ENCODE measurements at regions not wholly inside any gene's neighbourhood (a gene's known extent, or its start where the extent isn't known, plus 50 kb on each side); places are given as distances from the start of the nearest gene placed in this dataset.

DNA sequence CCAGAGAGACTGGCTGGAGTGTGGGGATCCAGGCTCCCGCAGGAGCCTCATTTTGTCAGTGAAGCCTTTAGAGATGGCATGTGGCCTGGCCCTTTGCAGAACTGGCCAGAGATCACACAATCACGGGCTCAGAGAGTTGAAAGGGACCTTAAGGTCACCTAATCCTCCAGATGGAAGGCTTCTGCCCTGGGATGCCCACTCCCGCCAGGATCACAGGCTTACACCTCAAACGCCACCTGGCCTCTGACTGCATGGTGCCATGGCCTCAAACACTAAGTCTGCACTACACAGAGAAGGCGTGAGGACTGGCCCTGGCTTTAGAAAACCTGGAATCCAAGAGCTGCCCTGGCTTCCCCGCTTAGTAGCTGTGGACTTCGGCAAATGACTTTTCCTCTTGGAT lies 306.8 kb upstream of the CCL2 start:
- TF ChIP-seq, protein P1, sequence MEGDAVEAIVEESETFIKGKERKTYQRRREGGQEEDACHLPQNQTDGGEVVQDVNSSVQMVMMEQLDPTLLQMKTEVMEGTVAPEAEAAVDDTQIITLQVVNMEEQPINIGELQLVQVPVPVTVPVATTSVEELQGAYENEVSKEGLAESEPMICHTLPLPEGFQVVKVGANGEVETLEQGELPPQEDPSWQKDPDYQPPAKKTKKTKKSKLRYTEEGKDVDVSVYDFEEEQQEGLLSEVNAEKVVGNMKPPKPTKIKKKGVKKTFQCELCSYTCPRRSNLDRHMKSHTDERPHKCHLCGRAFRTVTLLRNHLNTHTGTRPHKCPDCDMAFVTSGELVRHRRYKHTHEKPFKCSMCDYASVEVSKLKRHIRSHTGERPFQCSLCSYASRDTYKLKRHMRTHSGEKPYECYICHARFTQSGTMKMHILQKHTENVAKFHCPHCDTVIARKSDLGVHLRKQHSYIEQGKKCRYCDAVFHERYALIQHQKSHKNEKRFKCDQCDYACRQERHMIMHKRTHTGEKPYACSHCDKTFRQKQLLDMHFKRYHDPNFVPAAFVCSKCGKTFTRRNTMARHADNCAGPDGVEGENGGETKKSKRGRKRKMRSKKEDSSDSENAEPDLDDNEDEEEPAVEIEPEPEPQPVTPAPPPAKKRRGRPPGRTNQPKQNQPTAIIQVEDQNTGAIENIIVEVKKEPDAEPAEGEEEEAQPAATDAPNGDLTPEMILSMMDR (IDR thresholded peaks at IDR 0.05; ENCODE audit: low read depth, low read length) = no peak
- TF ChIP-seq EZH2phosphoT487 (IDR thresholded peaks at IDR 0.05; ENCODE audit: low read depth) = no peak

Data from OCI-LY3 (cell line).